ENCODE measurements at regions not wholly inside any gene's neighbourhood (a gene's known extent, or its start where the extent isn't known, plus 50 kb on each side); places are given as distances from the start of the nearest gene placed in this dataset.
A peak's percentile ranks its signal among the peaks of the same experiment; 100 is the strongest.

- DNase-seq = no peak
These were observed 63.1 kb upstream of the STK38L start for GRCh38 chr12:27180906-27181505.

- DNase-seq = no peak
These were observed 60.7 kb upstream of the STK38L start for GRCh38 chr12:27183342-27183741.

- DNase-seq = peak; percentile 21
These were observed 58.7 kb upstream of the STK38L start for GRCh38 chr12:27185234-27186021.

GRCh38 chr12:27186022-27186839, 57.9 kb upstream of the STK38L start:
- DNase-seq = no peak

- no peak for DNase-seq
These were observed 56.4 kb upstream of the STK38L start for GRCh38 chr12:27187697-27188096.

DNA sequence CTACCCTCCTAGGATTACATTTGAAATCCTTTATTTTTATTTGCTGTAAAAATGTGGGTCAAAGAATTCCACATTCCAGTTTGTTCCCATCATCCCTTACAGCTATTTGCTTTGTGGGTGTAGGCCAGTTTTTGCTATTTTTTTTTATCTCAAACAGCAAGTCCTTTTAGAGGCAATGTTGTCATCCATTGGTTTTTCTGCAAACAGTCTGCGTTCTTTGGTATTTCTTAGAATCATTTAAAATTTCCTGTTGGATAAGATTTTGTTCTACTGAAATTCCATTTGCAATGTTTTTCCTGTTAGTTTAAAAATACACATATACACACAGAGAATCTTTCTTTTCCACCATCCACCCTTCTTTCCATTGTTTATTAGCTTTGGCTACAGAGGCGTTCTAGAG, 53.3 kb upstream of the STK38L start:
- no peak for DNase-seq

- DNase-seq = no peak
These were observed 52.6 kb upstream of the STK38L start for GRCh38 chr12:27191531-27191930.

DNA sequence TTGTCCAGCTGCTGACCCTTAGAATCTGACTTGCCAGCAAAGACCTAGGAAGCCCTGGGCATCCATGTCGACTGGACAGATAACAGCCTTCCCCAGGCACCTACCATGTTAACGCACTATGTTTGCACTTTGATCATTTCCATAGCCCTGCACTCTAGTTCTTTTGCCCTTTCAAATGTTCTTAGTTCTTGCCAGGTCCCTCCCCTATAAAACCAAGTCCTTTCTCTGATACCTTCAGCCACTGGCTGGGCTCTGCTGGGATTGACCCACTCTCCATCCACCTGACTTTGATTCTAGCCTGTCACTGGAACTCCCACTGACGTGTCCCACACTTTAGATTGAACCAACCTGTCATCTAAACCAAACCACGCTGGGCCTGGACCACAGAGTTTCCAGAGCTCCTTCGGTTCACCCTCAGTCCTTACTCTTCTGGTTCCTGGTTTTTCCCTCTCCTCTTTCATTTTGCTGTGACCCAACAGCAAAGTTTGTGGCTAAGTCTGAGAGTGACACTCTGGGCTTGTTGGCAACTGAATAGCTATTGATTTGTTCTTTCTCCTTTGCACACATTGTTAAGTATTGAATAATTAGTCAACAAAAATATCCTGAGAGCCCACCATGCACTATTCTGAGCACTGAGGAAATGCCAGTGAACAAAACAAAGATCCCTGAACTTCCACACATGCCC, 51.8 kb upstream of the STK38L start:
- no peak for DNase-seq

DNA sequence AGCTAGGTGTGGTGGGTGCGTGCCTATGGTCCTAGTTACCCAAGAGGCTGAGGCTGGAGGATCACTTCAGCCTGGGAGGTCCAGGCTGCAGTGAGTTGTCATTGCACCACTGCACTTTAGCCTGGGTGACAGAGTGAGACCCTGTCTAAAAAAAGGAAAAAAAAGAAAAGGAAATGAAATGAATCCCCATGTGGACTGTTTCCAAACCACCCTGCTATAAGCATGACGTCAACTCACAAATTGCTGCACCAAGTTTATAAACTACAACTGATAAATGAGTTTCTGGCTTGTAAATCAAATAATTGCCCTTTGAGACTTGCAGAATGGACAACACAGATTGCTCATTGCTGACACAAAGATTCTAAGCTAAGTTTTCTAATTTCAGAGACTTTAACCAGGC, 51.0 kb upstream of the STK38L start:
- DNase-seq = no peak

DNA sequence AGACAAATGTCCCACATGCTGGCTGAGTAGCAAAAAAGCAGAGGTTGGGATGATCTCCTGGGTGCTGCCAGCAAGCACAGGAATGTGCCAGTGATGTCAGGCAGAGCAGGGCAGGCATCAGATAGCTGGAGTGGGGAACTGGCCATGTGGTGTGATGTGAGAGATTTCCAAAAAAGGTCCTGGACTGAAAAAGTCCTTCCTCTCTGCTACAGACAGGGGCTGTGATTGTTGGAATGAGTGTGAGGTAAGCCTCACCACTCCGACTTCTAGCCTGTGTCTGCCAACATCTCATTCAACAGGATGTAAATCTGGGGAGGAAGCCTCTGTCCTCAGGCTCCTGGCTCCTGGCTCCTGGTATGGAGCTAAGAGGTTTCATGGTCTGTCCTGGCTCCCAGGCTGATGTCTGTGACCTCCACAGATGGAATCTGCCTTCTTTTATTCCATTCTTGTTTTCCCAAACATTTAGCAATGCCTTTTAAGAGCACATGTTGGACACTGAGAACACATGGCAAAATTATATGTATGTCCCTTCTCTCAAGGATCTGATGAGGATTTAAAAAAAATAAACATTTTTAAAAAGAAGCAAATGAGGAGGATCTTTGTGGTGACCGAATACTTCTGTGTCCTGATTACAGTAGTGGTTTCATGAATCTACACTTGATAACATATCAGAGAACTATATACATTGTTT, 50.1 kb upstream of the STK38L start:
- DNase-seq = no peak
